ENCODE measurements at regions not wholly inside any gene's neighbourhood (a gene's known extent, or its start where the extent isn't known, plus 50 kb on each side); places are given as distances from the start of the nearest gene placed in this dataset.

DNA sequence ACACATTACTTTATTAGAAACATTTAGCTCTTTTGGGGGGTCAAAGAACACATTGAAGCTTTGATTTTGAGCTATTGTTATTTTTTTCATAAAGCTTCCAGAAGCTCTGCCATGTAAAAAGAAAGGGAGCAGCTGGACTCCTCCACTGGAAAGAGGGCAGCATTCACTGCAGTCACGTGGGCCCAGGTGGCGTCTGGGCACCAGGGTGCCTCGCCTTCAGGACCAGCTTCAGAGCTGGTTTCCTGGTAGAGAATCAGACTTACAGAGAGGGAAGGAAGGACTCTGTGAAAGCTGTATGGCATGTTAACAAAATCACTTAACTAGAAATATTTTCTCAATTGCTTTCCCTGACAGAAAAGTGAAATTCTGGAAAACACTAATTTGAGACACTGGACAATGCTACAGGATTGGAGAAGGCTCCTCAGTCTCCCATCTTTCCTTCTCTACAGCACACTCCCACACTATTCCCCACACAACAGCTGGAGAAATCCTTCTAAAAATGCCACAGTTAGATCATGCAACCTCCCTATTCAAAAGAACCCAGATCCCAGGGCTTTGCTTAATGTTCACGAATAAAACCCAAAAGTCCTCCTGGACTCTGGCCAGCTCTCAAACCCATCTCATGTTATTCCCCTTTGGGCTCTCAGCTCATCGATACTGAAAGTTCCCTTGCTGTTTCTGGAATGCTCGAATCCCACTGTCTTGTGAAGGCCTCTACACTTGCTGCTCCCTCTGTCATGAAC is 83.2 kb downstream of the NFKBIZ start:
- Histone ChIP-seq H3K4me3 (ENCODE audit: low read length) (no peak overlapping the region), H3K9me3 (ENCODE audit: low read length) (no peaks in the 10 kb centered on the region), H3K27ac (ENCODE audit: low read length) (no peak overlapping the region), H3F3A (ENCODE audit: insufficient read depth, low read length, poor library complexity, severe bottlenecking) (no peaks in the 10 kb centered on the region), H4K20me1 (ENCODE audit: insufficient read depth) (no peaks in the 10 kb centered on the region), H3K36me3 (ENCODE audit: insufficient read depth, low read length) (no peaks in the 10 kb centered on the region), H3K9ac (ENCODE audit: low read length) (no peak overlapping the region), H2AFZ (ENCODE audit: low read depth, low read length) (no peak overlapping the region), H3K4me2 (ENCODE audit: low read length) (no peak overlapping the region), H3K9me2 (ENCODE audit: insufficient read depth, low read length) (no peaks in the 10 kb centered on the region), H3K79me2 (replicated peaks; ENCODE audit: insufficient read depth, low read length) (no peaks in the 10 kb centered on the region), H3K27me3 (ENCODE audit: insufficient read depth, low read depth, low read length) (no peaks in the 10 kb centered on the region)
- no peak for TF ChIP-seq EP300 (conservative IDR thresholded peaks at IDR 0.05; ENCODE audit: poor library complexity, severe bottlenecking)
- TF ChIP-seq EZH2 (IDR thresholded peaks at IDR 0.05; ENCODE audit: borderline replicate concordance, insufficient read depth, low read length, poor library complexity, severe bottlenecking): no peak
- TF ChIP-seq MXI1 (conservative IDR thresholded peaks at IDR 0.05; ENCODE audit: poor library complexity, severe bottlenecking): no peak
- TF ChIP-seq, protein P1, sequence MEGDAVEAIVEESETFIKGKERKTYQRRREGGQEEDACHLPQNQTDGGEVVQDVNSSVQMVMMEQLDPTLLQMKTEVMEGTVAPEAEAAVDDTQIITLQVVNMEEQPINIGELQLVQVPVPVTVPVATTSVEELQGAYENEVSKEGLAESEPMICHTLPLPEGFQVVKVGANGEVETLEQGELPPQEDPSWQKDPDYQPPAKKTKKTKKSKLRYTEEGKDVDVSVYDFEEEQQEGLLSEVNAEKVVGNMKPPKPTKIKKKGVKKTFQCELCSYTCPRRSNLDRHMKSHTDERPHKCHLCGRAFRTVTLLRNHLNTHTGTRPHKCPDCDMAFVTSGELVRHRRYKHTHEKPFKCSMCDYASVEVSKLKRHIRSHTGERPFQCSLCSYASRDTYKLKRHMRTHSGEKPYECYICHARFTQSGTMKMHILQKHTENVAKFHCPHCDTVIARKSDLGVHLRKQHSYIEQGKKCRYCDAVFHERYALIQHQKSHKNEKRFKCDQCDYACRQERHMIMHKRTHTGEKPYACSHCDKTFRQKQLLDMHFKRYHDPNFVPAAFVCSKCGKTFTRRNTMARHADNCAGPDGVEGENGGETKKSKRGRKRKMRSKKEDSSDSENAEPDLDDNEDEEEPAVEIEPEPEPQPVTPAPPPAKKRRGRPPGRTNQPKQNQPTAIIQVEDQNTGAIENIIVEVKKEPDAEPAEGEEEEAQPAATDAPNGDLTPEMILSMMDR (IDR thresholded peaks at IDR 0.05; ENCODE audit: poor library complexity, severe bottlenecking): no peak
- no peak for TF ChIP-seq SMC3 (conservative IDR thresholded peaks at IDR 0.05; ENCODE audit: poor library complexity)
- TF ChIP-seq POLR2AphosphoS5 (IDR thresholded peaks at IDR 0.05): no peak
- TF ChIP-seq TAF1 (IDR thresholded peaks at IDR 0.05; ENCODE audit: low read depth): no peak

DNA sequence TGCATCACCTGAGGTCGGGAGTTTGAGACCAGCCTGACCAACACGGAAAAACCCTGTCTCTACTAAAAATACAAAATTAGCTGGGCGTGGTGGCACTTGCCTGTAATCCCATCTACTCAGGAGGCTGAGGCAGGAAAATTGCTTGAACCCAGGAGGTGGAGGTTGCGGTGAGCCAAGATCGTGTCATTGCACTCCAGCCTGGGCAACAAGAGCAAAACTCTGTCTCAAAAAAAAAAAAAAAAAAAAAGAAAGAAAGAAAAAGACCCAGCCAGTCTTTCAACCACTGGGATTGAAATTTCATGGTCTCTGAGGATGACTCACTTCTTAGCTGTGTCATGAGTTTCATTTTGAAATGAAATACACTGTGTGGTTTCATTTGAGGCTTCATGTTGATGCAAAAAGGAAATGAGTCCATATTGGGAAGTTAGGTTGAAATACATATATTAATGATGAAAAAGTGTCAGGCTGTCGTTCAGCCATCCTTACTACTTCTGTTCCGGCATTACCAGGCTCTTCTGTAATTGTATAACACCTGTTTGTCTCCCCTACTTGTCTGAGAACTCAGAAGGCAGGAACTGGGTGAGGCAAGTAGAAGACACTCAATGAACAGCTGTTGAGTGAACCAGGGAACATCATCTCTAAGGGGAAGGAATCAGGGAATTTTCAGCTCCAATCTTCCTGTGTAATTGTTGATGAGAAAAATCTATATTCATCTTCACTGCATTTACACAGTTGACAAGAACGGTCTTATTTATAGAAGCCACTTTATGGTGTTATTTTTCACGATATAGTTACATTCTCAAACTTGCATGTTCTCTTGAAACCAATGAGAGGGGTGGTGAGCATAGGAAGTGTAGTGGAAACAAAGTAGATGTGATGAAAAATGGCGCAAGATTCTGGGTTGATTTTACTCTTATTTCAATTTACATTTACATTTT is 87.4 kb downstream of the NFKBIZ start:
- Histone ChIP-seq H3F3A (ENCODE audit: insufficient read depth, low read length, poor library complexity, severe bottlenecking) (no peaks in the 10 kb centered on the region), H3K4me3 (ENCODE audit: low read length) (no peak overlapping the region), H4K20me1 (ENCODE audit: insufficient read depth) (no peaks in the 10 kb centered on the region), H2AFZ (ENCODE audit: low read depth, low read length) (no peak overlapping the region), H3K36me3 (ENCODE audit: insufficient read depth, low read length) (no peaks in the 10 kb centered on the region), H3K9me2 (ENCODE audit: insufficient read depth, low read length) (no peaks in the 10 kb centered on the region), H3K9me3 (ENCODE audit: low read length) (no peaks in the 10 kb centered on the region), H3K79me2 (replicated peaks; ENCODE audit: insufficient read depth, low read length) (no peaks in the 10 kb centered on the region), H3K27me3 (ENCODE audit: insufficient read depth, low read depth, low read length) (no peaks in the 10 kb centered on the region), H3K27ac (ENCODE audit: low read length) (no peak overlapping the region), H3K4me2 (ENCODE audit: low read length) (no peak overlapping the region), H3K9ac (ENCODE audit: low read length) (no peak overlapping the region)
- no peak for TF ChIP-seq TAF1 (IDR thresholded peaks at IDR 0.05; ENCODE audit: low read depth)
- no peak for TF ChIP-seq MXI1 (conservative IDR thresholded peaks at IDR 0.05; ENCODE audit: poor library complexity, severe bottlenecking)
- TF ChIP-seq, protein P1 (IDR thresholded peaks at IDR 0.05; ENCODE audit: poor library complexity, severe bottlenecking): no peak
- TF ChIP-seq, protein P2, sequence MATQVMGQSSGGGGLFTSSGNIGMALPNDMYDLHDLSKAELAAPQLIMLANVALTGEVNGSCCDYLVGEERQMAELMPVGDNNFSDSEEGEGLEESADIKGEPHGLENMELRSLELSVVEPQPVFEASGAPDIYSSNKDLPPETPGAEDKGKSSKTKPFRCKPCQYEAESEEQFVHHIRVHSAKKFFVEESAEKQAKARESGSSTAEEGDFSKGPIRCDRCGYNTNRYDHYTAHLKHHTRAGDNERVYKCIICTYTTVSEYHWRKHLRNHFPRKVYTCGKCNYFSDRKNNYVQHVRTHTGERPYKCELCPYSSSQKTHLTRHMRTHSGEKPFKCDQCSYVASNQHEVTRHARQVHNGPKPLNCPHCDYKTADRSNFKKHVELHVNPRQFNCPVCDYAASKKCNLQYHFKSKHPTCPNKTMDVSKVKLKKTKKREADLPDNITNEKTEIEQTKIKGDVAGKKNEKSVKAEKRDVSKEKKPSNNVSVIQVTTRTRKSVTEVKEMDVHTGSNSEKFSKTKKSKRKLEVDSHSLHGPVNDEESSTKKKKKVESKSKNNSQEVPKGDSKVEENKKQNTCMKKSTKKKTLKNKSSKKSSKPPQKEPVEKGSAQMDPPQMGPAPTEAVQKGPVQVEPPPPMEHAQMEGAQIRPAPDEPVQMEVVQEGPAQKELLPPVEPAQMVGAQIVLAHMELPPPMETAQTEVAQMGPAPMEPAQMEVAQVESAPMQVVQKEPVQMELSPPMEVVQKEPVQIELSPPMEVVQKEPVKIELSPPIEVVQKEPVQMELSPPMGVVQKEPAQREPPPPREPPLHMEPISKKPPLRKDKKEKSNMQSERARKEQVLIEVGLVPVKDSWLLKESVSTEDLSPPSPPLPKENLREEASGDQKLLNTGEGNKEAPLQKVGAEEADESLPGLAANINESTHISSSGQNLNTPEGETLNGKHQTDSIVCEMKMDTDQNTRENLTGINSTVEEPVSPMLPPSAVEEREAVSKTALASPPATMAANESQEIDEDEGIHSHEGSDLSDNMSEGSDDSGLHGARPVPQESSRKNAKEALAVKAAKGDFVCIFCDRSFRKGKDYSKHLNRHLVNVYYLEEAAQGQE (IDR thresholded peaks at IDR 0.05; ENCODE audit: borderline replicate concordance): no peak
- no peak for TF ChIP-seq RAD21 (conservative IDR thresholded peaks at IDR 0.05)
- no peak for TF ChIP-seq EZH2 (IDR thresholded peaks at IDR 0.05; ENCODE audit: borderline replicate concordance, insufficient read depth, low read length, poor library complexity, severe bottlenecking)
